H9 (cell line): ENCODE measurements at regions not wholly inside any gene's neighbourhood (a gene's known extent, or its start where the extent isn't known, plus 50 kb on each side); places are given as distances from the start of the nearest gene placed in this dataset.

Experiments used
- DNase-seq: peaks from one replicate; pipeline ENCODE4 v3.0.0-alpha.2; 2017
- H2AFZ ChIP-seq: one replicate; pipeline ENCODE4 v1.6.1; 2013; ENCODE audit warnings: mild to moderate bottlenecking, low read length, control low read depth, moderate library complexity
- H2AK5ac ChIP-seq: 2 replicates; pipeline ENCODE4 v1.6.1; 2013; ENCODE audit warnings: low read length, control low read depth, mixed read lengths; ENCODE audit not compliant: insufficient read length
- H2BK120ac ChIP-seq: one replicate; pipeline ENCODE4 v1.6.1; 2013; ENCODE audit warnings: low read depth, mild to moderate bottlenecking, low read length, control low read depth, inconsistent platforms; ENCODE audit not compliant: poor library complexity, severe bottlenecking
- H2BK12ac ChIP-seq: 2 replicates; pipeline ENCODE4 v1.6.1; 2013; ENCODE audit warnings: low read length, control low read depth, mixed read lengths, low read depth; ENCODE audit not compliant: insufficient read length
- H2BK15ac ChIP-seq: 2 replicates; pipeline ENCODE4 v1.6.1; 2013; ENCODE audit warnings: low read depth, low read length, control low read depth
- H2BK20ac ChIP-seq: one replicate; pipeline ENCODE4 v1.6.1; 2013; ENCODE audit warnings: low read depth, mild to moderate bottlenecking, low read length, control low read depth, inconsistent platforms; ENCODE audit not compliant: poor library complexity, severe bottlenecking
- H2BK5ac ChIP-seq: 2 replicates; pipeline ENCODE4 v1.6.1; 2013; ENCODE audit warnings: low read length, control low read depth, mixed read lengths; ENCODE audit not compliant: insufficient read length
- H3K14ac ChIP-seq: 2 replicates; pipeline ENCODE4 v1.6.1; 2013; ENCODE audit warnings: low read length, control low read depth; ENCODE audit not compliant: insufficient read depth
- H3K18ac ChIP-seq: 2 replicates; pipeline ENCODE4 v1.6.1; 2013; ENCODE audit warnings: low read depth, mild to moderate bottlenecking, mixed read lengths, low read length, control low read depth; ENCODE audit not compliant: insufficient read length
- H3K23ac ChIP-seq: 2 replicates; pipeline ENCODE4 v1.6.1; 2013; ENCODE audit warnings: low read length, control low read depth, mixed read lengths, low read depth; ENCODE audit not compliant: insufficient read length
- H3K23me2 ChIP-seq: 2 replicates; pipeline ENCODE4 v1.6.1; 2013; ENCODE audit warnings: low read depth, mild to moderate bottlenecking, mixed read lengths, low read length, control low read depth; ENCODE audit not compliant: insufficient read length, poor library complexity, severe bottlenecking
- H3K27ac ChIP-seq: 2 replicates; pipeline ENCODE4 v1.5.1; 2013; ENCODE audit warnings: low read length, control low read depth, mixed read lengths, low read depth; ENCODE audit not compliant: insufficient read length
- H3K27me3 ChIP-seq: 2 replicates; pipeline ENCODE4 v1.6.1; 2013; ENCODE audit warnings: low read length, control low read depth, inconsistent platforms; ENCODE audit not compliant: insufficient read depth
- H3K4ac ChIP-seq: 2 replicates; pipeline ENCODE4 v1.6.1; 2013; ENCODE audit warnings: low read depth, mild to moderate bottlenecking, control low read depth, inconsistent platforms, low read length, moderate library complexity
- H3K4me1 ChIP-seq: 2 replicates; pipeline ENCODE4 v1.6.1; 2013; ENCODE audit warnings: low read length, control low read depth, inconsistent platforms; ENCODE audit not compliant: insufficient read depth
- H3K4me2 ChIP-seq: 2 replicates; pipeline ENCODE4 v1.6.1; 2013; ENCODE audit warnings: low read length, control low read depth, mixed read lengths; ENCODE audit not compliant: insufficient read length, insufficient read depth
- H3K56ac ChIP-seq: 2 replicates; pipeline ENCODE4 v1.6.1; 2013; ENCODE audit warnings: low read depth, mild to moderate bottlenecking, mixed read lengths, low read length, control low read depth; ENCODE audit not compliant: insufficient read length
- H3K79me1 ChIP-seq: 2 replicates; pipeline ENCODE4 v1.6.1; 2013; ENCODE audit warnings: low read depth, mild to moderate bottlenecking, moderate library complexity, low read length, control low read depth, inconsistent platforms; ENCODE audit not compliant: insufficient read depth, poor library complexity, severe bottlenecking
- H3K79me2 ChIP-seq: 2 replicates; pipeline ENCODE4 v1.6.1; 2013; ENCODE audit warnings: low read length, control low read depth, inconsistent platforms; ENCODE audit not compliant: insufficient read depth
- H3K9ac ChIP-seq: 2 replicates; pipeline ENCODE4 v1.6.1; 2013; ENCODE audit warnings: low read length, control low read depth, mixed read lengths; ENCODE audit not compliant: insufficient read length; ENCODE audit errors: extremely low read depth
- H3K9me3 ChIP-seq: one replicate; pipeline ENCODE4 v1.6.1; 2013; ENCODE audit warnings: low read depth, low read length, inconsistent platforms; ENCODE audit not compliant: control insufficient read depth
- H3T11ph ChIP-seq: one replicate; pipeline ENCODE4 v1.6.1; 2013; ENCODE audit warnings: mild to moderate bottlenecking, low read length, control low read depth, inconsistent platforms
- H4K20me1 ChIP-seq: one replicate; pipeline ENCODE4 v1.6.1; 2013; ENCODE audit not compliant: control insufficient read depth, insufficient read length, insufficient read depth
- H4K5ac ChIP-seq: 2 replicates; pipeline ENCODE4 v1.6.1; 2013; ENCODE audit warnings: low read depth, mild to moderate bottlenecking, mixed read lengths, low read length, control low read depth; ENCODE audit not compliant: insufficient read length
- H4K8ac ChIP-seq: replicated peaks from 2 replicates; pipeline ENCODE4 v1.6.1; 2013; ENCODE audit warnings: low read length, control low read depth, mixed read lengths, low read depth; ENCODE audit not compliant: insufficient read length
- H4K91ac ChIP-seq: 2 replicates; pipeline ENCODE4 v1.6.1; 2013; ENCODE audit warnings: low read depth, mild to moderate bottlenecking, moderate library complexity, mixed read lengths, low read length, control low read depth; ENCODE audit not compliant: insufficient read length
- H3K27ac Mint-ChIP-seq, 3 experiments: 2 replicates in 2 of 3; 3 replicates in 1 of 3; pipeline ENCODE4 v1.8.0; 2020 to 2021; ENCODE audit warnings: mixed read lengths in 3 of 3, mild to moderate bottlenecking in 1 of 3, moderate library complexity in 1 of 3
- H3K27me3 Mint-ChIP-seq: 2 replicates; pipeline ENCODE4 v1.8.0; 2021; ENCODE audit warnings: low read depth, mild to moderate bottlenecking, moderate library complexity, mixed read lengths
- H3K36me3 Mint-ChIP-seq, 3 experiments: 2 replicates in 2 of 3; 3 replicates in 1 of 3; pipeline ENCODE4 v1.8.0; 2020 to 2021; ENCODE audit warnings: low read depth in 3 of 3, mixed read lengths in 3 of 3; ENCODE audit not compliant: insufficient read depth in 1 of 3
- H3K4me1 Mint-ChIP-seq, 2 experiments: 2 replicates each; pipeline ENCODE4 v1.8.0; 2020; ENCODE audit warnings: mixed read lengths in 2 of 2
- H3K4me3 Mint-ChIP-seq, 2 experiments: 2 replicates in 1 of 2; 3 replicates in 1 of 2; pipeline ENCODE4 v1.8.0; 2020 to 2021; ENCODE audit warnings: mild to moderate bottlenecking in 2 of 2, mixed read lengths in 2 of 2, moderate library complexity in 1 of 2
- H3K9me3 Mint-ChIP-seq, 2 experiments: 2 replicates in 1 of 2; 3 replicates in 1 of 2; pipeline ENCODE4 v1.8.0; 2020; ENCODE audit warnings: mild to moderate bottlenecking in 2 of 2, mixed read lengths in 2 of 2, moderate library complexity in 1 of 2
- TF ChIP-seq, protein P1 (sequence below): fragments of 200-600 bp; sonication (generic); conservative IDR thresholded peaks from 3 replicates; pipeline ENCODE4 v1.8.0; 2021; ENCODE audit warnings: antibody characterized with exemption, mild to moderate bottlenecking

DNA sequence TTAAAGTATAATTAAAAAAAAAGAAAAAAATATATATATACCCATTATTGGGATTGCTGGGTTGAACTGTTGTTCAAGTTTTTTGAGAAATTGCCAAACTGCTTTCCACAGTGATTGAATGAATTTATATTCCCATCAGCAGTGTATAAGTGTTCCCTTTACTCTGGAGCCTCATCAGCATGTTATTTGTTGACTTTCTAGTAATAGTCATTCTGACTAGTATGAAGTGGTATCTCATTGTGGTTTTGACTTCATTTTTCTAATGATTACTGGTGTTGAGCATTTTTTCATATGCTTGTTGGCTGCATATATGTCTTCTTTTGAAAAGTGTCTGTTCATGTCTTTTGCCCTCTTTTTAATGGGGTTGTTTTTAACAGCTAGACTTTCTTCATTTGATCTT lies 1260.8 kb upstream of the GJE1 start:
- Mint-ChIP-seq H3K4me1 (no peaks in the 10 kb centered on the region), H3K4me3 (no peak overlapping the region), H3K9me3 (peaks cover 6 to 14% of the 10 kb centered on the region in 2 experiments; a peak in 4 of 5 replicates), H3K27ac (no peak overlapping the region), H3K27me3 (no peaks in the 10 kb centered on the region; the same call in 1 of the 2 replicates), H3K36me3 (peaks cover 0 to 3% (median 0%) of the 10 kb centered on the region in 3 experiments; a peak in 3 of 7 replicates)
- TF ChIP-seq, protein P1, sequence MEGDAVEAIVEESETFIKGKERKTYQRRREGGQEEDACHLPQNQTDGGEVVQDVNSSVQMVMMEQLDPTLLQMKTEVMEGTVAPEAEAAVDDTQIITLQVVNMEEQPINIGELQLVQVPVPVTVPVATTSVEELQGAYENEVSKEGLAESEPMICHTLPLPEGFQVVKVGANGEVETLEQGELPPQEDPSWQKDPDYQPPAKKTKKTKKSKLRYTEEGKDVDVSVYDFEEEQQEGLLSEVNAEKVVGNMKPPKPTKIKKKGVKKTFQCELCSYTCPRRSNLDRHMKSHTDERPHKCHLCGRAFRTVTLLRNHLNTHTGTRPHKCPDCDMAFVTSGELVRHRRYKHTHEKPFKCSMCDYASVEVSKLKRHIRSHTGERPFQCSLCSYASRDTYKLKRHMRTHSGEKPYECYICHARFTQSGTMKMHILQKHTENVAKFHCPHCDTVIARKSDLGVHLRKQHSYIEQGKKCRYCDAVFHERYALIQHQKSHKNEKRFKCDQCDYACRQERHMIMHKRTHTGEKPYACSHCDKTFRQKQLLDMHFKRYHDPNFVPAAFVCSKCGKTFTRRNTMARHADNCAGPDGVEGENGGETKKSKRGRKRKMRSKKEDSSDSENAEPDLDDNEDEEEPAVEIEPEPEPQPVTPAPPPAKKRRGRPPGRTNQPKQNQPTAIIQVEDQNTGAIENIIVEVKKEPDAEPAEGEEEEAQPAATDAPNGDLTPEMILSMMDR, result no peak
- no peak overlapping the region for H2BK15ac ChIP-seq
- no peak overlapping the region for H3K14ac ChIP-seq
- no peak overlapping the region for H2BK20ac ChIP-seq
- no peak overlapping the region for H2BK120ac ChIP-seq
- no peak overlapping the region for H4K91ac ChIP-seq
- no peak overlapping the region for H3K23ac ChIP-seq
- H4K5ac ChIP-seq, result no peak overlapping the region
- no peak overlapping the region for H3T11ph ChIP-seq
- no peak overlapping the region for H2BK5ac ChIP-seq
- H3K23me2 ChIP-seq, result no peaks in the 10 kb centered on the region
- no peaks in the 10 kb centered on the region for H3K79me2 ChIP-seq
- H2AK5ac ChIP-seq, result no peak overlapping the region
- H3K79me1 ChIP-seq, result no peaks in the 10 kb centered on the region
- no peak overlapping the region for H3K18ac ChIP-seq
- no peak overlapping the region for H3K4ac ChIP-seq
- no peak overlapping the region for H3K27ac ChIP-seq
- H3K27me3 ChIP-seq, result no peaks in the 10 kb centered on the region
- no peaks in the 10 kb centered on the region for H3K9me3 ChIP-seq
- H4K20me1 ChIP-seq, result no peaks in the 10 kb centered on the region
- H3K56ac ChIP-seq, result no peak overlapping the region
- no peak overlapping the region for H3K4me2 ChIP-seq
- no peaks in the 10 kb centered on the region for H3K4me1 ChIP-seq
- DNase-seq, result no peak
- no peak overlapping the region for H2BK12ac ChIP-seq
- H3K9ac ChIP-seq, result no peak overlapping the region
- H4K8ac ChIP-seq, result no peak overlapping the region
- no peak overlapping the region for H2AFZ ChIP-seq
